ENCODE measurements at regions not wholly inside any gene's neighbourhood (a gene's known extent, or its start where the extent isn't known, plus 50 kb on each side); places are given as distances from the start of the nearest gene placed in this dataset.

DNA sequence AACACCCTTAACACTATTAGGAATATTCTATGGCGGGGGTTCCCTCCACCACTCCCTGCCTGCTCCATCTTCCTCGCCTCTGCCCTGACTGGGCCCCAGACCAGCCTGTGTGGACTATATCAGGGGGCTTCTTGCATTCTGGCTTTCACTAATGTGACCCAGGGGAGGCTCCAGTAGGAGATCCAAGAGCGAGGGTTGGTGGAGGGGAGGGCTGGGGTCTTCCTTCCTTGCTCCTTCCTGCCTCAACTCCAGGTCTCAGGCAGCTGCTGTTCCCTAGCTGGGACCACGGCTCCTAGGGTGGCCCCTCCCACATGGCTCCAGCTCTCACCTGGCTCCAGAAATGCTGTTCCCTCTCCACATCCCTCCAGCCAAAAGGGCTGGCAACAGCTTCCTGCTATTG is 257.4 kb downstream of the MATN1 start:
- POLR2A ChIA-PET, result no interaction called here
- no peak overlapping the region for H3K4me3 ChIP-seq (ENCODE audit: low read depth, low read length)
- H3K27me3 ChIP-seq (ENCODE audit: control insufficient read depth, insufficient read depth, low read length), result no peaks in the 10 kb centered on the region
- CTCF ChIA-PET, result interaction anchor here (0.7 kb wide), 1 partner anchor 46 kb away, joined by 3 read pairs; no protein-coding TSS in a partner anchor
- TF ChIP-seq, protein P1, sequence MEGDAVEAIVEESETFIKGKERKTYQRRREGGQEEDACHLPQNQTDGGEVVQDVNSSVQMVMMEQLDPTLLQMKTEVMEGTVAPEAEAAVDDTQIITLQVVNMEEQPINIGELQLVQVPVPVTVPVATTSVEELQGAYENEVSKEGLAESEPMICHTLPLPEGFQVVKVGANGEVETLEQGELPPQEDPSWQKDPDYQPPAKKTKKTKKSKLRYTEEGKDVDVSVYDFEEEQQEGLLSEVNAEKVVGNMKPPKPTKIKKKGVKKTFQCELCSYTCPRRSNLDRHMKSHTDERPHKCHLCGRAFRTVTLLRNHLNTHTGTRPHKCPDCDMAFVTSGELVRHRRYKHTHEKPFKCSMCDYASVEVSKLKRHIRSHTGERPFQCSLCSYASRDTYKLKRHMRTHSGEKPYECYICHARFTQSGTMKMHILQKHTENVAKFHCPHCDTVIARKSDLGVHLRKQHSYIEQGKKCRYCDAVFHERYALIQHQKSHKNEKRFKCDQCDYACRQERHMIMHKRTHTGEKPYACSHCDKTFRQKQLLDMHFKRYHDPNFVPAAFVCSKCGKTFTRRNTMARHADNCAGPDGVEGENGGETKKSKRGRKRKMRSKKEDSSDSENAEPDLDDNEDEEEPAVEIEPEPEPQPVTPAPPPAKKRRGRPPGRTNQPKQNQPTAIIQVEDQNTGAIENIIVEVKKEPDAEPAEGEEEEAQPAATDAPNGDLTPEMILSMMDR (IDR thresholded peaks at IDR 0.05; ENCODE audit: insufficient read depth, low read depth, low read length), result no peak
- no peak for DNase-seq (ENCODE audit: low read depth)
- no peaks in the 10 kb centered on the region for H3K36me3 ChIP-seq (ENCODE audit: control insufficient read depth, insufficient read depth, low read length)

DNA sequence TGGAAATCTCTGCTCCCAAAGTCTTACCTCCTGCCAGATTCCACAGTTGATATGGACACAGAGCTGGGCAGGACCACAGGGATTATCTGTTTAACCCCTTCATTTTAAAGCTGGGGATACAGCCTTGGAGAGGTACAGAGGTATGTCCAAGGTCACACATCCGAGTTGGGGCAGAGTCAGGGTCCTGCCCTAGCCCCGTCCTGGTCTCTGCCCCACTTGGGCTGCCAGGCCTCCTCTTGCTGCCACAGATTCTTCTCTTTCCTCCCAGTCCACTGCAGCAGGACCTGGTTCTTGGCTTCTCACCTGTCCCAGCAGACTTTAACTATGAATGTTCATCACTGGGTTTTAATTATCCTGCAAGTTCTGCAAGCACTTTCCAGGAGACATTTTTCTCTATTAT is 258.3 kb downstream of the MATN1 start:
- Histone ChIP-seq H3K36me3 (ENCODE audit: control insufficient read depth, insufficient read depth, low read length) (no peaks in the 10 kb centered on the region), H3K27me3 (ENCODE audit: control insufficient read depth, insufficient read depth, low read length) (no peaks in the 10 kb centered on the region), H3K4me3 (ENCODE audit: low read depth, low read length) (no peak overlapping the region)
- ChIA-PET CTCF (no interaction called here), POLR2A (no interaction called here)
- TF ChIP-seq, protein P1 (IDR thresholded peaks at IDR 0.05; ENCODE audit: insufficient read depth, low read depth, low read length), result no peak
- DNase-seq (ENCODE audit: low read depth), result no peak

DNA sequence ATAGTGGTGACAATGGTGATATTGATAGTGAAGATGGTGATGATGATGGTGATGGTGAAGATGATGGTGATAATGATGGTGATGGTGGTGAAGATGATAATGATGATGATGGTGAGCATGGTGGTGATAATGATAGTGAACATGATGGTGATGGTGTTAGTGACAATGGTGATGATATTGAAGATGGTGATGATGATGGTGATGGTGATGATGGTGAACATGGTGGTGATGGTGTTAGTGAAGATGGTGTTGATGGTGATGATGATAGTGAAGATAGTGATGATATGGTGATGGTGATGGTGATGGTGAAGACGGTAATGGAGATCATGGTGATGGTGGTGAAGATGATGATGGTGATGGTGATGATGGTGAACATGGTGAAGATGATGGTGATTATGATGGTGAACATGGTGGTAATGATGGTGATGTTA is 259.2 kb downstream of the MATN1 start:
- no peak for DNase-seq (ENCODE audit: low read depth)
- TF ChIP-seq, protein P1 (IDR thresholded peaks at IDR 0.05; ENCODE audit: insufficient read depth, low read depth, low read length), result no peak
- CTCF ChIA-PET, result interaction anchor here (1.2 kb wide), 1 partner anchor 46 kb away, joined by 3 read pairs; no protein-coding TSS in a partner anchor
- POLR2A ChIA-PET, result no interaction called here
- Histone ChIP-seq H3K4me3 (ENCODE audit: low read depth, low read length) (no peak overlapping the region), H3K27me3 (ENCODE audit: control insufficient read depth, insufficient read depth, low read length) (no peaks in the 10 kb centered on the region), H3K36me3 (ENCODE audit: control insufficient read depth, insufficient read depth, low read length) (no peaks in the 10 kb centered on the region)

DNA sequence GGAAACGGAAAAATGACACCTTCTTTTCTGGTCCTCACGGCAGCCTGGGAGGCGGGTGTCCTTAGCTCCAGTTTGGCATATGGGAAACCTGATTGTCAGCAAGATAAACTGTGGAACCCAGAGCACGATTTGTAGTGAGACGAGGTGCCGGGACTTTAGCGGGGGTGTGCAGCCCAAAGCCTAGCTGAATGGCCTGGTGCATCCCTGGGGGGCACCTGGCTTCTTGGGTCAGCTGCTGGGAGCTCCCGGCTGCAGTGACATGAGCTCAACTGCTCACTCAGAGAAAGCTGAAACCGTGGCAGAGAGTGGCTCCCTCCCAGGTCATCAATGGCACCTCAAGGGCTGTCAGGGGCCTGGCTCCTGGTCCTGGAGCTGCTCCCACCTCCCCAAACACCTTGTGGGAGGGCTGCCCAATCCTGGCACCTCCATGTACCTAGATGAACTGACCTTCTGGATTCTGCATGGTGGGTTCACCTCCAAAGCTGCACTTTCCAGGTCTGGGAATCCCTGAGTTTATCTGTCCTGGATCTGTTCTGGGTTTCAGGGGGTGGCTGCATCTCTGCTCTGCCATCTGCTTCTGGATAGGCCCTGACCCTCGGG is 260.5 kb downstream of the MATN1 start:
- Histone ChIP-seq H3K36me3 (ENCODE audit: control insufficient read depth, insufficient read depth, low read length) (no peaks in the 10 kb centered on the region), H3K4me3 (ENCODE audit: low read depth, low read length) (no peak overlapping the region), H3K27me3 (ENCODE audit: control insufficient read depth, insufficient read depth, low read length) (no peaks in the 10 kb centered on the region)
- ChIA-PET CTCF (interaction anchor here (0.6 to 1.2 kb wide), 3 partner anchors 11 to 1363 kb away, joined by 3 read pairs; no protein-coding TSS in a partner anchor), POLR2A (no interaction called here)
- TF ChIP-seq, protein P1 (IDR thresholded peaks at IDR 0.05; ENCODE audit: insufficient read depth, low read depth, low read length), result no peak
- no peak for DNase-seq (ENCODE audit: low read depth)

DNA sequence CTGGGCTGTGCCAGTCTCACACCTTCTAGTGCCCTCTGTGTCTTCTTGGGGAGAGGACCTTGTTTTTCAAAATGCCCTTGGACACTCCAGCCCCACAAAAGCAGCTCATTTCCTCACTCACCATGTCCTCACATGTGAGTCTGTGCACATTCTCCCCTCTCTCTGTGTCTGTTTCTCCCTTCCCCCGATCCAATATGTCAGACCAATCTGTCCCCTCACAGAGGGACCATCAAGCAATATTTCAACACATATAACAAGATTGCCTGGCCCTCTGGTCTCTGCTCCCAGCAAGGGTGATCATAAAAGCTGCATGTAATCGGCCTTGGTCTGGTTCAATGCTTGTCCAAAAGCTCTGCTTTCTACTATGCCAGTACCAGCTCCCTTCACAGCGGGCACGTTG is 261.2 kb downstream of the MATN1 start:
- DNase-seq (ENCODE audit: low read depth), result no peak
- Histone ChIP-seq H3K27me3 (ENCODE audit: control insufficient read depth, insufficient read depth, low read length) (no peaks in the 10 kb centered on the region), H3K4me3 (ENCODE audit: low read depth, low read length) (no peak overlapping the region), H3K36me3 (ENCODE audit: control insufficient read depth, insufficient read depth, low read length) (no peaks in the 10 kb centered on the region)
- ChIA-PET POLR2A (no interaction called here), CTCF (interaction anchor here (1.1 kb wide), 1 partner anchor 10 kb away, joined by 3 read pairs; no protein-coding TSS in a partner anchor)
- TF ChIP-seq, protein P1 (IDR thresholded peaks at IDR 0.05; ENCODE audit: insufficient read depth, low read depth, low read length), result no peak

All from BJ (cell line).